Prostate gland (tissue), 2 donors: ENCODE measurements at regions not wholly inside any gene's neighbourhood (a gene's known extent, or its start where the extent isn't known, plus 50 kb on each side); places are given as distances from the start of the nearest gene placed in this dataset.

Experiments used
- DNase-seq: peaks from one replicate; pipeline ENCODE4 v3.0.0-alpha.2; 2019; ENCODE audit warnings: low spot score
- H3K27ac ChIP-seq, 2 donors: fragments of 200-600 bp; sonication (generic); 2 replicates each; pipeline ENCODE4 v1.5.1; 2017 to 2019
- H3K27me3 ChIP-seq: fragments of 200-600 bp; sonication (generic); replicated peaks from 2 replicates; pipeline ENCODE4 v1.5.1; 2019; ENCODE audit not compliant: insufficient read depth
- H3K36me3 ChIP-seq, 2 donors: fragments of 200-600 bp; sonication (generic); 1 replicate in 1 of 2; 2 replicates in 1 of 2; pipeline versions ENCODE4 v1.5.1 to v1.8.1; 2017 to 2019
- H3K4me1 ChIP-seq: fragments of 200-600 bp; sonication (generic); replicated peaks from 2 replicates; pipeline ENCODE4 v1.5.1; 2019
- H3K4me3 ChIP-seq, 2 donors: fragments of 200-600 bp; sonication (generic); 2 replicates each; pipeline ENCODE4 v1.5.1; 2017 to 2019
- H3K9me3 ChIP-seq: fragments of 200-600 bp; sonication (generic); 2 replicates; pipeline ENCODE4 v1.5.1; 2017
- POLR2A ChIP-seq: fragments of 450-650 bp; IDR thresholded peaks from one replicate; pipeline ENCODE4 v1.6.1; 2016; ENCODE audit warnings: antibody characterized with exemption, mild to moderate bottlenecking
- POLR2AphosphoS5 ChIP-seq: sonication (generic); formaldehyde crosslinking; IDR thresholded peaks from one replicate; pipeline ENCODE4 v1.6.1; 2017; ENCODE audit warnings: antibody characterized with exemption
- WGBS: methylation state at CpG from one replicate; pipeline ENCODE4 v1.1.5; 2018; 5-methylcytosine and 5-hydroxymethylcytosine counted together
- intact Hi-C: fragments of 100-400 bp; cut with DNase I; formaldehyde crosslinking; loops from one replicate; pipeline ENCODE4 v1.14.2; 2022
- TF ChIP-seq, protein P1 (sequence below), 4 experiments: fragments of 200-600 bp in 2 of 4; fragments of 450-650 bp in 2 of 4; sonication (generic) in 2 of 4; IDR thresholded peaks; 1 replicate in 3 of 4; 2 replicates in 1 of 4; pipeline ENCODE4 v1.5.1; 2016 to 2019; ENCODE audit warnings: antibody characterized with exemption in 4 of 4, mild to moderate bottlenecking in 2 of 4, moderate library complexity in 2 of 4

- no peak for DNase-seq
- no peak overlapping the region for H3K4me3 ChIP-seq
- intact Hi-C loops: no loop called here
These were observed 143.4 kb upstream of the CST7 start for GRCh38 chr20:24805456-24806238.

DNA sequence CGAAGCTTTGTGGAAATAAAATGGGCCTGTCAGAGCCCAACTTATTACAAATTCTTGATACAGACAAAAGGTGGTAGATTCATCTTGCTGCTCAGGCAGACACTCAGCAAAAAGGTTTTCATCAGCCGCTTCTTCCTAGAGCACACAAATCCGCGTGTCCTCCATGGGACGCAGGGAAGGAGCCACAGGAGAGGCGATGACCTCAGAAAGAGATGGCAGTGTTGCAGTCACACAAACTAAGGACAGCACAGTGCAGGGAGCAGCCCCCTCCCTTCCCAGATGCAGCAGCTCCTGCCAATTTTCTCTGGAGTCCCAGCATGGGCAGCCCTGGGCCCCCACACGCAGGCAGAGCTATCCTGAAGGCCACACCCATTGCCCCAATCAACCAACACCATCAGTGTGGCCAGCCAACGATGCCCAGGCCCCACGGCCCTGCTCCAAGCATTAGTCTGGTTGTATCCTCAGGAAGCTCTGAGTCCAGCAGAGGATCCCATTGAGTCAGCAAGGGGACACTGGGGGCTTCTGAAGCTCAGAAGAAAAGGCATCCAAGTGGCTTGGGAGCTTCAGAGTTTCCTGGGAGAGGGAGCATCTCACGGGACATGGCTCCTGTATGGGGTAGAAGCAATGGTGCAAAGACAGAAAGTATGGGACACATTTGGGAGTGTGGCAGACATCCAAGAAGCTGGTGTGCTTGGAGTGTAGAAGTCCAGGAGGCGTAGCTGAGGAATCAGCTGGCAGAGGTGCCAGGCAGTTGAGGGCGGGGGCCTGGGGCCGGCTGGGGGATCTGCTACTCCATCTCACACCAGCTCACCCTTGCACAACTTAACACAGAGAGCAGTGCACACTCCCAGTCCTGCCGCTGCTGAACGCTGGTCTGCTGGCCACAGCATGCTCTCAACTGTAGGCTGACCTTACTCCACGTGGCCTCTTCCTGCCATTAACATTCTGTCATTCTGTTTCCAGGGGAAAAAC, 142.1 kb upstream of the CST7 start:
- H3K27ac ChIP-seq: no peak overlapping the region
- H3K4me1 ChIP-seq: no peaks in the 10 kb centered on the region
- no peaks in the 10 kb centered on the region for H3K36me3 ChIP-seq
- intact Hi-C loops: no loop called here
- WGBS: 81% methylated on average over 16 of the region's 16 CpGs
- H3K27me3 ChIP-seq: no peaks in the 10 kb centered on the region
- DNase-seq: no peak
- TF ChIP-seq POLR2A (no peak), POLR2AphosphoS5 (no peak)
- TF ChIP-seq, protein P1, sequence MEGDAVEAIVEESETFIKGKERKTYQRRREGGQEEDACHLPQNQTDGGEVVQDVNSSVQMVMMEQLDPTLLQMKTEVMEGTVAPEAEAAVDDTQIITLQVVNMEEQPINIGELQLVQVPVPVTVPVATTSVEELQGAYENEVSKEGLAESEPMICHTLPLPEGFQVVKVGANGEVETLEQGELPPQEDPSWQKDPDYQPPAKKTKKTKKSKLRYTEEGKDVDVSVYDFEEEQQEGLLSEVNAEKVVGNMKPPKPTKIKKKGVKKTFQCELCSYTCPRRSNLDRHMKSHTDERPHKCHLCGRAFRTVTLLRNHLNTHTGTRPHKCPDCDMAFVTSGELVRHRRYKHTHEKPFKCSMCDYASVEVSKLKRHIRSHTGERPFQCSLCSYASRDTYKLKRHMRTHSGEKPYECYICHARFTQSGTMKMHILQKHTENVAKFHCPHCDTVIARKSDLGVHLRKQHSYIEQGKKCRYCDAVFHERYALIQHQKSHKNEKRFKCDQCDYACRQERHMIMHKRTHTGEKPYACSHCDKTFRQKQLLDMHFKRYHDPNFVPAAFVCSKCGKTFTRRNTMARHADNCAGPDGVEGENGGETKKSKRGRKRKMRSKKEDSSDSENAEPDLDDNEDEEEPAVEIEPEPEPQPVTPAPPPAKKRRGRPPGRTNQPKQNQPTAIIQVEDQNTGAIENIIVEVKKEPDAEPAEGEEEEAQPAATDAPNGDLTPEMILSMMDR (IDR thresholded peaks at IDR 0.05): no peak
- no peak overlapping the region for H3K4me3 ChIP-seq
- H3K9me3 ChIP-seq: no peaks in the 10 kb centered on the region

More at GRCh38 chr20:24805456-24806238, 143.4 kb upstream of the CST7 start:
- Histone ChIP-seq H3K9me3 (no peaks in the 10 kb centered on the region), H3K36me3 (no peaks in the 10 kb centered on the region), H3K27me3 (no peaks in the 10 kb centered on the region), H3K27ac (no peak overlapping the region), H3K4me1 (no peaks in the 10 kb centered on the region)
- 85% methylated on average over 11 of the region's 11 CpGs for WGBS
- TF ChIP-seq, protein P1 (IDR thresholded peaks at IDR 0.05): no peak
- TF ChIP-seq POLR2A: no peak

DNA sequence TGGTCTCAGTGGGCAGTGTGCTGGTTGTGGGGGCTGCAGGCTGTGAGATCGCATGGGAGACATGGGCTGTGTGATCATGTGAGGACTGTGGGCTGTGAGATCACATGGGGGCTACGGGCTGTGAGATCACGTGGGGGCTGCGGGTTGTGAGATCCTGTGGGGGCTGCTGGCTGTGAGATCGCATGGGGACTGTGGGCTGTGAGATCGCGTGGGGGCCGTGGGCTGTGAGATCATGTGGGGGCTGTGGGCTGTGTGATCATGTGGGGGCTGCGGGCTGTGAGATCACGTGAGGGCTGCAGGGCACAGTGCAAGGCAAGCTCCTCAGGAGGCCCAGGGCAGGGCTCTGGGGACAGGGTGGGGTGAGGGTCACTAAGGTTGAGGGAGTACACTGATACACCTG, 140.5 kb upstream of the CST7 start:
- TF ChIP-seq POLR2AphosphoS5 (no peak), POLR2A (no peak)
- TF ChIP-seq, protein P1 (IDR thresholded peaks at IDR 0.05): no peak
- H3K9me3 ChIP-seq: no peaks in the 10 kb centered on the region
- DNase-seq: no peak
- intact Hi-C loops: no loop called here
- 88% methylated on average over 10 of the region's 10 CpGs for WGBS
- no peaks in the 10 kb centered on the region for H3K27me3 ChIP-seq
- no peaks in the 10 kb centered on the region for H3K4me1 ChIP-seq
- H3K36me3 ChIP-seq: no peaks in the 10 kb centered on the region
- no peak overlapping the region for H3K4me3 ChIP-seq
- H3K27ac ChIP-seq: no peak overlapping the region

- Histone ChIP-seq H3K36me3 (no peaks in the 10 kb centered on the region), H3K4me3 (no peak overlapping the region), H3K27ac (no peak overlapping the region), H3K27me3 (no peaks in the 10 kb centered on the region), H3K9me3 (no peaks in the 10 kb centered on the region), H3K4me1 (no peaks in the 10 kb centered on the region)
- TF ChIP-seq, protein P1 (IDR thresholded peaks at IDR 0.05): no peak
- TF ChIP-seq POLR2AphosphoS5 (no peak), POLR2A (no peak)
- intact Hi-C loops: no loop called here
- DNase-seq: no peak
- WGBS: 95% methylated on average over 12 of the region's 12 CpGs
These were observed 139.5 kb upstream of the CST7 start for GRCh38 chr20:24809606-24810005.
